ENCODE measurements at regions not wholly inside any gene's neighbourhood (a gene's known extent, or its start where the extent isn't known, plus 50 kb on each side); places are given as distances from the start of the nearest gene placed in this dataset.

DNA sequence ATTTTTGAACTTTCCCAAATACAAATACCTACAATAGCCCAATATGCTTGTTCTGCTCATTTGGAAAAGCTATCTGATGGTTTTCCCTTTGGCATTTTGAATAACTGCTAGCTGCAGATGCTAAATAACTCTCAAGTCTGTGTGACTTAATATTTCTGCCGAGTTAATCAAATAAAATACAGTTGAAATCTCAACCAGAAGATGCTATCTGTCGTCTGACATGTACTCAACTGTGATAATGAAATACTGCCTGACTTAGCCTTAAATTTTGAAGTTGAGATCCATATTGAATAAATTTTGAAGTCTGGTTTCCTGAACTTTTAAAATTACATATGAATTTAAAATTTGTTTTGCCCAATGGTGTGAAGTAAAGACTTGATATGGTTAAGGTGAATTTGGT, 204.4 kb upstream of the MEX3C start:
- DNase-seq, result no peak

DNA sequence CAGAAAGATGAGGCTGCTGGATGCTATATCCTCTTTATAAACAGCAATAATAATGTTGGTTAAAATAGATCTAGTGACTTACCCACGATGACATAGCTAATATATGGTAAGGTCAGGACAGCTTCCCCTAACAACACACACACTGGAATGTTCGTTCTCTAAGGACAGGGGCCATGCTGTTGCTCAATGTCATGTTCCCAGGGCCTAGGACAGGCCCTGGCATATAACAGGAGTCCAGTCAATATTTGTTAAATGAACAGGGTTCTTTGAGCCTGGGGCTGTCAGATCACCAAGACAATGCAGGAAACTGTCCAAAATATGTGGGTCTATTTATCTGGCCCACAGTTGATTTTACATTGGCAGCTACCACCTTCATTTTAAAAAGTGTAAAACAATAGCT, 207.1 kb upstream of the MEX3C start:
- no peak for DNase-seq

DNA sequence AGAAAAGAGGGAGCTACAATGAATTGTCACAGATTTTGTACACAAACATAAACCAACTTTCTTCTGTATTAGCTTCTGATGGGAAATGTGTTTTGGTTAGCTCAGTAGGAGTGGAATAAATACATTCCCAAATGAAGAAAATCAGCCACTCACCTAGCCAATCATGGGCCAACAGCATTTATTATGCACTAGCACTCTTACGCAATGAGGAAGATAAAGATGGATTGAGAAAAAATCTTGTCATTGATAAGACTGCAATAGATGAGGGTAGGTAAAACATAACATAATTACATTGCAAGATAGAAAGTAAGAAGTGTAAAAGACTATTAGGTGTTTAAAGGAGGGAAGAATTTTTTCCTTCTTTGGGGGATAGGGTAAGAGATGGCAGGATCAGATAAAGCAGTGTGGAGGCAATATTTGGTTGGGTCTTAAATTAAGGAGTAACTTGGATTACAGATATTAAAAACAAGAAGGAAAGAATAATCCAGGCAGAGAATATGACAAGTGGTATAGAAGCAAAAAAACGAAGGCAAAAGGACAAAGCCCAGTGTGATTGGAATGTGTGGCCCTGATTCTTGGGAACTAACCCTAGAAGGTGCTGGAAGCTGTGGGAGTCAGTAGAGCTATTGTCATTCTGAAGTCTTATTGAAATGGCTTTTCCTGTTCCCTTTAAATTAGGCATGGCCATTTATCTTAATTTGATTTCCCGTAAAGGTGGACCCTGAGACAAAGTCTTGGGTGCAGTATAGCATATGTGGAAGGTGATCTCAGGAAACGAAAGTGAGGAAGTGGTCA, 208.4 kb upstream of the MEX3C start:
- no peak for DNase-seq

GRCh38 chr18:51417643-51418483, 220.4 kb upstream of the MEX3C start:
- no peak for DNase-seq

- no peak for DNase-seq
These were observed 228.0 kb upstream of the MEX3C start for GRCh38 chr18:51425475-51425874.

GRCh38 chr18:51425889-51426288, 228.4 kb upstream of the MEX3C start:
- DNase-seq, result no peak

DNA sequence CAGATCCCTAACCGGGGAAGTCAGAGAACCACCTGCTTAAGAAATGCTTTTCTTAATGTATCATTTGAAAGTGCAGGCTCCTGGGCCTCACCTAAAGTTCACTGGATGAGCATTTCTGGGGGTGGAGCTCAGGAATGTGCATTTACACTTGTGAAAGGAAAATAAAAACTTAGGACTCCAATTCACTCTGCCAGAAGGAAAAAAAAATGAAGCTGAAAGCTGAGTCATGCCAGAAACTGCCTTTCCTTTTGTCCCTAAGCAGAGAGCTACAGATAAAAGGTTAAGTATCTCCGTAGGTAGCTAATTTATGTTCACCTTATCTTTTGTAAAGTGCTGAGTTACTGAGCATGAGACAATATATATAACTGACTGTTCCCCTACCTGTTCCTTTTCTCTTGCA, 229.5 kb upstream of the MEX3C start:
- DNase-seq, result no peak

DNA sequence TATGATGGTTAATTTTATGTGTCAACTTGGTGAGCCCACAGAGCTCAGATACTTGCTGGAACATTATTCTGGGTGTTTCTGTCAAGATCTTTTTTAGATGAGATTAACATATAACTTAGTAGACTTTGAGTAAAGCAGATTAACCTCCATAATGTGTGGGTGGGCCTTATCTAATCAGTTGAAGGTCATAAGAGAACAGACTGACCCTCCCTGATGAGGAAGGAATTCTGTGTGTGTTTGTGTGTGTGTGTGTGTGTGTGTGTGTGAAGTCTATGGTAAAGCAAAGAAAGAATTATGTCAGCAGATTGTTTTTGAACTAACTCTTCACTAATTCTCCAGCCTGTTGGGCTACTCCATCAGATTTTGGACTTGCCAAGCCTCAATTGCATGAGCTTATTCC, 232.2 kb upstream of the MEX3C start:
- no peak for DNase-seq

- no peak for DNase-seq
These were observed 233.1 kb upstream of the MEX3C start for GRCh38 chr18:51430538-51430937.

GRCh38 chr18:51433296-51433695, 235.8 kb upstream of the MEX3C start:
- DNase-seq, result no peak

- DNase-seq, result no peak
These were observed 236.4 kb upstream of the MEX3C start for GRCh38 chr18:51433881-51434280.

GRCh38 chr18:51437280-51438271, 240.1 kb upstream of the MEX3C start:
- DNase-seq, result peak; percentile 41

GRCh38 chr18:51438797-51439350, 241.4 kb upstream of the MEX3C start:
- DNase-seq, result no peak

GRCh38 chr18:51442012-51442411, 244.5 kb upstream of the MEX3C start:
- DNase-seq, result no peak

DNA sequence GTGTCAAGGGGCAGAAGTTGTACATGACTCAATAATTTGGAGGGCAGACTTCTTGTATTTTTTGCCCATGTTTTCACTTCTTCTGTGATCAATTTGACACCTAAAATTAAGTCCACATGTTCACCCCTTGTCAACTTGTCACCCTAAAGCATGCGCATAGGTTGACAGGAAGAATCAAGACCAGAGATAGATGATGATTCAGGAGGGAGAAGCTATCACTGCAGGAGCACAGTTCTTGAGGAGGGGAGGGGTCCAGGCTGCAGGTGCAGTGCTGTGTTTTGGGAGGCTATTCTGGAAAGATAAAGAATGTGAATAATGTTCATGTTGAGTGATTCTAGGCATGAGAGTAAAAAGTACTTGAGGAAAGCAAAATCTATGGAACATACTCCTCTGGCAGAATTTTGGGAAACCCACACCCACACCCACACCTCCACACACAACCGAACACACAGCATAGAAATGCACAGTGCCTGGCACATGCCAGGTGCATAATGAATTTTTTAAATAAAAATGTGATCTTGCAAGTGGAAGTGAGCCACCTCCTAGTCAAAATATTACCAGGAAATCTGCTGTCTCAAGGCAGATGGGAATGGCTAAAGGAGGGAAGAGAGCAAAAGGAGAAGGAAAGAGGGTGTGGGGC, 249.2 kb upstream of the MEX3C start:
- no peak for DNase-seq

- DNase-seq, result no peak
These were observed 250.2 kb upstream of the MEX3C start for GRCh38 chr18:51447351-51448342.

DNA sequence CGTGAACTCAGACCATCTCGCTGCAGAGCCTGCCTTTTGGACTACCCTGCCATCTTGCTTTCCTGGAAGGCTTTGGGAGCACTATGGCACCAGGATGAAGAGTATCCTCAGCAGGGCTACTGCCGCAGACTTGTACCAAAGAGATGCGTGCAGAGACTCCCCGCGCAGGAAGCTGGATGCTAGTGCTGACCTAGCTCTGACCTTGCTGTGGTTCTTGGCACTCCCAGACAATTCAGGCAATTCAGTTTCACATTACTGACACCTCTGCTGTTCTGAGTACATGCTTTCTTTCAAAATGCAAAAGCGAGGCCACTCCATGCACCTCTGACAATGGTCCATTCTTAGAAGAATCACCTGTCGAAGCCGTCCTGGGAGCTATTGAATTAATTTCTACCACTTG, 251.5 kb upstream of the MEX3C start:
- DNase-seq, result no peak

DNA sequence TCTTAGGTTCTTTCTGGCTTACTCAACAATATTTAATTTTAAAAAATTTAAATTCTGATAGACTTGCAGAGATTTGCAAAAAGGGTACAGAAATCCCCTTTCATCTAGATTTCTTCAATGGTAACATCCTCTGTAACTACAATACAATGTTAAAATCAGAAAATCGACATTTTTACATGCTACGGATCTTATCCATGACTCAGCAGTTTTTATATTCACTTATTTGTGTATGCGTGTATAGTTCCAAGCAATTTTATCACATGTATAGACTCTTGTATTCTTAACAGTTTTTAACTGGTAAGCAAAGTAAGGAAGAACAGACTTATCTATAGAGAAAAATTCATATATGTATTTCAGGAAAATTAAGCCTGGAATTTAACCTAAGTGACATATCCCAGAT, 256.1 kb upstream of the MEX3C start:
- no peak for DNase-seq

- DNase-seq, result no peak
These were observed 261.4 kb upstream of the MEX3C start for GRCh38 chr18:51458861-51459260.

- DNase-seq, result no peak
These were observed 264.5 kb upstream of the MEX3C start for GRCh38 chr18:51461956-51462355.

Measured in NCI-H2227 treated with DMSO at 0.1 percent for 48 hours (cell line).